OCI-LY3 (cell line): ENCODE measurements at regions not wholly inside any gene's neighbourhood (a gene's known extent, or its start where the extent isn't known, plus 50 kb on each side); places are given as distances from the start of the nearest gene placed in this dataset.

Source experiments
- CTCF ChIP-seq: fragments of 200-600, 300-600 bp; sonication (generic); IDR thresholded peaks from 2 replicates; pipeline ENCODE4 v1.5.1; 2014; ENCODE audit warnings: antibody characterized with exemption, low read length, low read depth
- EZH2phosphoT487 ChIP-seq: fragments of 200-600 bp; shearing (Covaris generic); IDR thresholded peaks from 2 replicates; pipeline ENCODE4 v1.6.1; 2018; ENCODE audit warnings: antibody characterized with exemption, mixed run types, low read depth

DNA sequence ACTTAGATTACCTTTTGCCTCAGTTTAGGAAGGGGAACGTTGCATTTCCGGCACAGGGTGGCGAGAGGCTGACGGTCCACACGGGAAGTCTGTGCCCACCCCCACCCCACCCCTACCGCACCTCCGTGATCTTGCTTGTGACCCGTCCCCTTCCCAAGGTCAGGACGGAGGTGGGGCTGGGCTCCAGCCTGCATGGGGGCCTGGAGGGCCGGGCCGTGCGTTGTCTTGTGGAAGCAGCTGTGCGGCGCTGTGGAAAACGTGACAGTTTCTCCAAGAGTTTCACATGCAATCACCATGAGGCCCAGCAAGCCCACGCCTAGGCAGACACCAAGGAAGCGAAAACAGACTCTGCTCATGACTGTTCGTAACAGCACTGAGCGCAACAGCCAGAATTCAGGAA is 76.8 kb upstream of the HDAC4 start:
- TF ChIP-seq CTCF = no peak
- no peak for TF ChIP-seq EZH2phosphoT487
